NCI-H2107 (cell line): ENCODE measurements at regions not wholly inside any gene's neighbourhood (a gene's known extent, or its start where the extent isn't known, plus 50 kb on each side); places are given as distances from the start of the nearest gene placed in this dataset.
"Not testable (repeated sequence)": the region's sequence is repeated elsewhere in the genome, so short reads cannot be mapped to it uniquely, and the experiment has no call there.

Experiments
- DNase-seq: peaks from one replicate; lab custom pipeline; 2025; lab: John Stamatoyannopoulos, UW

DNA sequence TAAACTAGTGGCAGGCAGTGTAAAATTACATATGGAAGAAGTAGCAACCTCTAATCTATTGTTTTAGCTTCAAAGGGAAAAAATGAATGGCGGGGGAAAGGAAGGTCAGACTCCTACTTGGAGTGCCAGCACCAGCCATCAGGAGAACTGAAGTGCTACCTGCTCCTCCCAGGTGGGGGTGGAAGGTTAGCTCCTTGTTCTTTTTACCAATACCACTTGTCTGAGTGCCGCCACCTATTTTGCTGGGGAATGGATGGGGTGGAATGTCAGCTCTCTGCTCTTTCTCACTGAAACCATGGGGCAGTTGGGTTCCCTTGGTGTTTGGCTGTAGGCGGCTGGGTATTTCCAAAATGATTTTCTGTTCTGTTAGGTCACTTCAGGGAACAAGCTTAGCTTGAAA, 428.7 kb upstream of the EPHA3 start:
- DNase-seq, result no peak

DNA sequence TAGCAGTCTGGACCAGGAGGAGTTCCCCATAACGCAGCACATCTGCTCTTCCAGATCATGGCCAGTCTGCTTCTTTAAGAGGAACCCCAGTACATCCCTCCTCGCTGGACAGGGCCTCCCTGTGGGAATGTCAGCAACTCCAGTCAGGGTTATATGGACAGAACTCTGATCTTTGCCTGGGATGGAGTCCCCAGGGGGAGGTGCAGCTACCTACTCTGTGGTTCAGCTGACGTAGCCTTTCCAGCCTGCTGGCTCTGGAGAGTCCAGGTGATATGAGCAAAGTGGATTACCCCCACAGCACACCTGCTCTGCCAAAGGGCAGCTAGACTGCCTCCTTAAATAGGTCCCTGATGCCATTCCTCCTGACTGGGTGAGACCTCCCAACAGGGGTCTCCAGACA, 417.1 kb upstream of the EPHA3 start:
- DNase-seq, result no peak

DNA sequence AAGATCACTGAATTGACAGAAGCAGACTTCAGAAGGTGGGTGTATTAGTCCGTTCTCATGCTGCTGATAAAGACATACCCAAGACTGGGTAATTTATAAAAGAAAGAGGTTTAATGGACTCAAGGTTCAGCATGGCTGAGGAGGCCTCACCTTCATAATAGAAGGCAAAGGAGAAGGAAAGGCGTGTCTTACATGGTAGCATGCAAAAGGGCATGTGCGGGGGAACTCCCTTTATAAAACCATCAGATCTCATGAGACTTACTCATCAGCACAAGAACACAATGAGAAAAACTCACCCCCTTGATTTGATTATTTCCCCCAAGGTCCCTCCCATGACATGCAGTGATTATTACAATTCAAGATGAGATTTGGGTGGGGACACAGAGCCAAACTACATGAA, 416.3 kb upstream of the EPHA3 start:
- DNase-seq, result no peak

- DNase-seq, result no peak
These were observed 403.8 kb upstream of the EPHA3 start for GRCh38 chr3:88703501-88704059.

DNA sequence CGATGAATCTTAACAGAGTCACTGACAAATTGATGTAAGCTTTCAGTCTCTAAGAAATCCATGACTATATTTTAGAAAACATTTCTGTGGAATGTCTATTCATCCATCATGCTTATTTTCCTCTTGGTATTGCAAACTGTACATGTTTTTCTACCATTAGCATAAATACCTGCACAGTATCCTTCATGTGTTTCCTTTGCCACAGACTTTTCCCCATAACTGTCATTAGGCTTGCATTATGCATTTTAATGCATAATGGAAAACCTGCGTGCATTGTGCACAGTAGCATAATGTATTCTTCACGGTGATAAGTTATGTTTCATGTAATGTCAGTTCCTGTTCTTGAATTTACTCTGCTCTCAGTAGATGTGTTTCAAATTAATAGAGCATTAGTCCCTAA, 403.1 kb upstream of the EPHA3 start:
- no peak for DNase-seq

DNA sequence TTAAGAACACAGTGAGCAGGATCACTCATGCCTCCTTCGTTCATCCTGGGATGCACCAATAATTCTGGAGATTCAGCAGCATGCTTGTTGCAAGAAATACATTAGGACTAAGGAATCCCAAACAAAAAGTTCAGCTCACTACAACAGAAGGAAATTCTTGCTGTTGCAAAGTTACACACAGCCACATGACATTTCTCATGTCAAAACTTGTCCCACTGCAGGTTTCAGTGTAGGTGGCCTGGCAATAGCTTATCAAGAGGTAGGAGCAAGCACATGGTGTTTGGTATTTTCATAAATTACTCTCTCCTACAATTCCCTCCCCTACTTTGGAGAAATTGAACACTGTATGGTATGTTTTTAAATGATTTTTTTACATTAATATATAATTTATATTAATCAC, 399.6 kb upstream of the EPHA3 start:
- DNase-seq, result no peak

GRCh38 chr3:88712552-88712951, 394.9 kb upstream of the EPHA3 start:
- DNase-seq, result no peak

GRCh38 chr3:88713233-88713691, 394.2 kb upstream of the EPHA3 start:
- DNase-seq, result no peak

GRCh38 chr3:88725440-88726165, 381.8 kb upstream of the EPHA3 start:
- DNase-seq, result no peak

DNA sequence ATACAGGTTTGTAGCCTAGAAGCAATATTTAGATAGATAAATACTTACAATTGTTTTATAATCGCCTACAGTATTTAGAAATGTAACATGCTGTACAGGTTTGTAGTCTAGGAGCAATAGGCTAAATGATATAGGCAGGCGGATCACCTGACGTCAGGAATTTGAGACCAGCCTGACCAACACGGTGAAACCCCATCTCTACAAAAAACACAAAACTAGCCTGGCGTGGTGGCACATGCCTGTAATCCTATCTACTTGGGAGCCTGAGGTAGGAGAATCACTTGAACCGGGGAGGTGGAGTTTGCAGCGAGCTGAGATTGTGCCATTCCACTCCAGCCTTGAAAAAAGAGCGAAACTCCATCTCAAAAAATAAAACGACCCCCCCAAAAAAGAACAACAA, 375.2 kb upstream of the EPHA3 start:
- DNase-seq, result no peak

DNA sequence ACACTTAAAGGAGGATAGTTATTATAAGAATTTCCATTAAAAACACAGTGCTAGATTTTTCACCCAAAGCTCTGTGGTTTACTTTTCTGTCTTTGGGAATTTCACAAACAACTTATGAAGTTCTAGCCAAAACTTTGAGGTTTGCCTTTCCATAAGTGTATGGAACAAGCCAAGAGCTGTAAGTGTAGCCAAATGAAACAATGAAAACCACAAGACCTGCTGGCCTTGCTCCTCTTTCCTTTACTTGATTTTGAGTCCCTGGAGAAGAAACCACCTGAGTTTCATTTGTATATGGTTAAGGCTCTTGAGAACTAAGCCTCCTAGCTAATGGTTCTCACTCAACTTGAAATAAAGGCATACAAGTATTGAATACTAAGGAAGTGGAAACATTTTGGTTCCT, 365.3 kb upstream of the EPHA3 start:
- DNase-seq, result no peak

DNA sequence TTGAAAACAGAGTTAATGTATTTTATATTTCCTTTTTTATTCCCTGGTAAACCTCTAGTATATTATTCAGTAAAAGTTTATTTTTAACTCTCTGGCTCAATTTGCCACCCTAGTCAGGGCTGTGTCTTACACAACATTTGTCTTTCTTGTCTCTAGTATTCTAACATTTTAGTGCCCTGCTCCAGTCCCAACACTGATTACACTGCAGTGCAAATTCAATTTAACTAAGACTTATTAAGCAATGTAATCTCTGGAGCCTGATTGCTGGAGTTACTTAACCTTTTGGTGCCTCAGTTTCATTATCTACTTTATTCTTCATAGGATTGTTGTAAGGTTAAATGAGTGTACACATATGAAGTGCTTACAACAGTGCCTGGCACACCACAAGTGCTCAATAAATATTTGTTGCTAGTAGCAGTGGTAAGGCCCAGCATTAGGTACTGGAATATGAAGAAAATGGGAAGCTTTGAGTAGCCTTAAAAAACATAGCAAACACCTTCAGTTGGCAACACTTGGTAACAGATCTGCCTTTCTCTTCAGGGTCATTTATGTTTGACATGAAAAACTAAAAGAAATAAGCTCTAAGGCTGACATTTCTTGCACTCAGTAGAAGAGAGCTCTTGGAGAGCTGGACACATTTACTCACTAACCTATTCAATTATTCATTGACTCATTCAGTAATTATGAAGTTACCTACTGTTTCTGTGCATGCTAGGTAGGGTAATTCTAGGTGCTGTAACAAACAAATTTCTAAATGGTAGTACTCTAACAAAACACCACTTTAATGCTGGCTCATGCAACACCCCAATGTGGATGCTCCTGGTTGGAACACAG, 364.5 kb upstream of the EPHA3 start:
- no peak for DNase-seq

DNA sequence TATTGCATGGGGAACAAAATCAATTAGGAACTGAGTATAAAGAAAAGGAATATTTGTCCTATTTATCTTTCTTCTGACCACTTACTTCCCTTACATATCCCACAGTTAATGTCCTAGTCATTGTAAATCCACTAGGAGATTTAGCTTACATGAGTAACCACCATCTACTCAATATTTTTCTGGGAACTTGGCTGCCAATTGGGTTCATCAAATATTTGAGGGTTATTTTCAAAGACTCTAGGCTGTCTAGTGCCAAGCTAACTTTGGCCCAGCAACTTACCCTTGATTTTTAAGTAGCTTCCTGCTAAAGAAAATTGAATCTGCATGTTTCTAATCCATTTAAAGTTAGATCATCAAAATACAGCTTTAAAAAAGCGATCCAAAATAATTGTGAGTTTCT, 362.5 kb upstream of the EPHA3 start:
- DNase-seq, result no peak

DNA sequence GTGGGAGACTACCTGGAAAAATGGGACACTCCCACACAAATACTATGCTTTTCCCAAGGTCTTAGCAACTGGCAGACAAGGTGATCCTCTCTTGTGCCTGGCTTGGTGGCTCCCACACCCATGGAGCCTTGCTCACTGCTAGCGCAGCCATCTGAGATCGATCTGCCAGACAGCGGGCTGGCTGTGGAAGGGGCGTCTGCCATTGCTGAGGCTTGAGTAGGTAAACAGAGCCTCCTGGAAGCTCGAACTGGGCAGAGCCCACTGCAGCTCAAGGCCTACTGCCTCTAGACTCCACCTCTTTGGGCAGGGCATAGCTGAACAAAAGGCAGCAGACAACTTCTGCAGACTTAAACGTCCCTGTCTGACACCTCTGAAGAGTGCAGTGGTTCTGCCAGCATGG, 360.3 kb upstream of the EPHA3 start:
- not testable (repeated sequence) for DNase-seq

- DNase-seq, result no peak
These were observed 348.7 kb upstream of the EPHA3 start for GRCh38 chr3:88758676-88759075.

GRCh38 chr3:88767746-88768145, 339.7 kb upstream of the EPHA3 start:
- DNase-seq, result no peak

- DNase-seq, result no peak
These were observed 333.7 kb upstream of the EPHA3 start for GRCh38 chr3:88773766-88774165.

DNA sequence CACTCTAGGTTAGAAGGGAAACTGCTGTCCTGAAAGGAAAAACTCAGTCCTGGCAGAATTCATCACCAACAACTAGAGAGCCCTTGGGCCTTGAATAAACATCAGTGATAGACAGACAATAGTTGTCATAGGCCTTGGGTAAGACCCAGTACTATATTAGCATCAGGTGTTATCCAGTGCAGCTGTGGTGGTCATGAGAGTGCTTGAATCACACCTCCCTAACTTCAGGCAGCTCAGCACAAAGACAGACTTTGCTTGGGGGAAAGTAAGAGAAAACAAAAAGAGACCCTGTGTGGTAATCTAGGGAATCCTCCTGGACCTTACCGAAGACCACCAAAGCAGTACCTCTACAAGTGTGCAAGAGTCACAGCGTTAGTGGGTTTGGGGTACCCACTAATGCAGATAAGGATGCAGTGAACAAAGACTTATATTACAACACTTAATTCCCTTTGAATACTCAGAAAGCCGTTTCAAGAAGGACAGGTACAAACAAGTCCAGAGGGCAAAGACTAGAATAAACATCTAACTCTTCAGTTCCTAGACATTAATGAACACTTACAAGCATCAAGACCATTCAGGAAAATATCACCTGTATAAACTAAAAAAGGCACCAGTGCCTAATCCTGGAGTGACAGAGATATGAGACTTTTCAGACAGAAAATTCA, 332.3 kb upstream of the EPHA3 start:
- DNase-seq, result no peak

GRCh38 chr3:88779482-88779881, 327.9 kb upstream of the EPHA3 start:
- no peak for DNase-seq

DNA sequence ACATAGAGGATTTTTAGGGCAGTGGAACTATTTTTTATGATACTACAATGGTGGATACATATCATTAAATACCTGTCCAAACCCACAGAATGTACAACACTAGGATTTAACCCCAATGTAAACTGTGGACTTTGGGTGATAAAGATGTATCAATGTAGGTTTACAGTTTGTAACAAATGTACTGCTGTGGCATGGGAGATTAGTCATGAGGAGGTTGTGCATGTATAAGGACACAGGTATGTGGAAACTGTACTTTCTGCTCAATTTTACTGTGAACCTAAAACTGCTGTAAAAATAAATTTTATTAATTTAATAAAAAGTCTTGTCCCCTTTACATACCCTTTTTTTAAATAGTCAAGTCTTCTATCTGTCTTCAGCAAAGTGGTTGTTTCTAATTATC, 322.5 kb upstream of the EPHA3 start:
- DNase-seq, result no peak

DNA sequence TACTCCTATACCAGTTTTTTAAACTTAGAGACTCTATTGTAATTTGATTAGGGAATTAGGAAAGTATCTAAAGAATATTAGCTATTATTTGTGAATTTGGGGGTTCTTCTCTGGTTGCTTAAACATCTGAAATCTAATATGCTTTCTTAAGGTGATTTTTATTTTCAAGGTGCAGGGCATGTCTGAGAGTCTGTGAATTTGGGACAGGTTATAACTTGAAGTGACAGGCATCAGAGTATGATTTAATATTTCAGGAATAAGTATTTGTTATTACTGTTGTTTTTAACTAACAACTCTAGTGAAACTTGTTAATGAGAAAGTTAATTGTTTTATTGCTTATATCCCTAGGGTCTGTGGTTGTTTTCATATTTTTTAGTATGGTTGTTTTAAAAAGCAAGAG, 321.6 kb upstream of the EPHA3 start:
- no peak for DNase-seq

DNA sequence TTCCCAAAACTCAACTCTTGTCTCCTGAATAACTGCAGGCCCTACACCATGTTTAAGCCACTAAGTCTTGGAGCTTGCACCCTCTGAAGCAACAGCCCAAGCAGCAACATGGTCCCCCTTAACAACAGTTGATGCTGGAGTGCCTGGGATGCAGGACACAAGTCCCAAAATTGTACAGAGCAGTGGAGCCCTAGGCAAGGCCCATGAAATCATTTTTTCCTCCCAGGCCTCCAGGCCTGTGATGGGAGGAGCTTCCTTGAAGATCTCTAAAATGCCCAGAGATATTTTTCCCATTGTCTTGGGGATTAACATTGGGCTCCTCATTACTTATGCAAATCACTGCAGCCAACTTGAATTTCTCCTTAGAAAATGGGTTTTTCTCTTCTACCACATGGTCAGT, 311.9 kb upstream of the EPHA3 start:
- DNase-seq, result no peak
